Left ventricle myocardium inferior (tissue), 1 donor: ENCODE measurements at regions not wholly inside any gene's neighbourhood (a gene's known extent, or its start where the extent isn't known, plus 50 kb on each side); places are given as distances from the start of the nearest gene placed in this dataset.
"Not testable (repeated sequence)": the region's sequence is repeated elsewhere in the genome, so short reads cannot be mapped to it uniquely, and the experiment has no call there.

Experiments
- DNase-seq: peaks from one replicate; pipeline ENCODE4 v3.0.0-alpha.2; 2020
- H3K27ac ChIP-seq: fragments of 200-600 bp; replicated peaks from 2 replicates; pipeline ENCODE4 v1.8.0; 2021
- H3K27me3 ChIP-seq: fragments of 200-600 bp; 2 replicates; pipeline ENCODE4 v1.8.0; 2021; ENCODE audit warnings: low read depth
- H3K36me3 ChIP-seq: fragments of 200-600 bp; 2 replicates; pipeline ENCODE4 v1.8.0; 2021
- H3K4me1 ChIP-seq: fragments of 200-600 bp; 2 replicates; pipeline ENCODE4 v1.8.0; 2021
- H3K4me3 ChIP-seq: fragments of 200-600 bp; 2 replicates; pipeline ENCODE4 v1.8.0; 2021; ENCODE audit warnings: mild to moderate bottlenecking, moderate library complexity
- H3K9me3 ChIP-seq: fragments of 200-600 bp; replicated peaks from 2 replicates; pipeline ENCODE4 v1.8.0; 2021
- intact Hi-C: fragments of 100-400 bp; cut with micrococcal nuclease; formaldehyde crosslinking; loops from one replicate; pipeline ENCODE4 v1.11.0; 2022
- TF ChIP-seq, protein P1 (sequence below): fragments of 200-600 bp; IDR thresholded peaks from 2 replicates; pipeline ENCODE4 v1.8.0; 2021; ENCODE audit warnings: antibody characterized with exemption, mild to moderate bottlenecking, borderline replicate concordance
- donor health status: DM: no; HTN: yes; CAD: no; lungs with severe emphysema.

DNA sequence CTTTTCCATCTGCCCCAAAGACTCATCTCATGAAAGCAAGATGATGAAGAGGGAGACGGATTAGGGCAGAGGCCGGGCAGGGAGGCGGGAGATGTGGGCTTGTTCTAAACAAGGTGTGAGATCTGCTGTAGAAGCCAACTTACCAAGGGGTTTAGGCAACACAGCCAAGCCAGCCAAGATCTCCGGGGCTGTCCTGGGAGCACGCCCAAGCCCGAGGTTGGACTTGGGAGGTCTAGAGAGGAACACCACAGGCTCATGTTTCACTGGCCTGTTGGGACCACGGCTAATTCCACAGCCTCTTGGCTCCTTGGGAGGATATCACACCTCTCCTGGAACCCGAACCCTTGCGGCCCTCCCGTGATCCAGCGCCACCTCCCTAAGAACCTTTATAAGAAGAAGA, 171.4 kb downstream of the CRLF2 start:
- Histone ChIP-seq H3K9me3 (peaks cover 44% of the 10 kb centered on the region), H3K4me3 (no peak overlapping the region), H3K27ac (no peak overlapping the region), H3K36me3 (no peaks in the 10 kb centered on the region), H3K4me1 (no peaks in the 10 kb centered on the region), H3K27me3 (no peaks in the 10 kb centered on the region)
- TF ChIP-seq, protein P1, sequence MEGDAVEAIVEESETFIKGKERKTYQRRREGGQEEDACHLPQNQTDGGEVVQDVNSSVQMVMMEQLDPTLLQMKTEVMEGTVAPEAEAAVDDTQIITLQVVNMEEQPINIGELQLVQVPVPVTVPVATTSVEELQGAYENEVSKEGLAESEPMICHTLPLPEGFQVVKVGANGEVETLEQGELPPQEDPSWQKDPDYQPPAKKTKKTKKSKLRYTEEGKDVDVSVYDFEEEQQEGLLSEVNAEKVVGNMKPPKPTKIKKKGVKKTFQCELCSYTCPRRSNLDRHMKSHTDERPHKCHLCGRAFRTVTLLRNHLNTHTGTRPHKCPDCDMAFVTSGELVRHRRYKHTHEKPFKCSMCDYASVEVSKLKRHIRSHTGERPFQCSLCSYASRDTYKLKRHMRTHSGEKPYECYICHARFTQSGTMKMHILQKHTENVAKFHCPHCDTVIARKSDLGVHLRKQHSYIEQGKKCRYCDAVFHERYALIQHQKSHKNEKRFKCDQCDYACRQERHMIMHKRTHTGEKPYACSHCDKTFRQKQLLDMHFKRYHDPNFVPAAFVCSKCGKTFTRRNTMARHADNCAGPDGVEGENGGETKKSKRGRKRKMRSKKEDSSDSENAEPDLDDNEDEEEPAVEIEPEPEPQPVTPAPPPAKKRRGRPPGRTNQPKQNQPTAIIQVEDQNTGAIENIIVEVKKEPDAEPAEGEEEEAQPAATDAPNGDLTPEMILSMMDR = no peak
- intact Hi-C loops = no loop called here
- no peak for DNase-seq

DNA sequence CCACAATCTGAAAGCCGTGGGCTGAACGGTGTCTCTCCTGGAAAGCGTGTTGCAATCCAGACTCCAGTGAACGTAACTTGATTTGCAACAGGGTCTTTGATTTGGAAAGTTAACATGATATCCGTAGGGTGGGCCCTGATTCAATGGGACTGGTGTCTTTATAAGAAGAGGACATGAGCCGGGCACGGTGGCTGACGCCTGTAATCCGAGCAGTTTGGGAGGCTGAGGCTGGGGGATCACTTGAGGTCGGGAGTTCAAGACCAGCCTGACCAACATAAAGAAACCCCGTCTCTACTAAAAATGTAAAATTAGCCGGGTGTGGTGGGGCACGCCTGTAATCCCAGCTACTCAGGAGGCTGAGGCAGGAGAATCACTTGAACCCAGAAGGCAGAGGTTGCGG, 176.5 kb downstream of the CRLF2 start:
- H3K4me3 ChIP-seq, H3K4me1 ChIP-seq, H3K27me3 ChIP-seq, intact Hi-C loops, H3K36me3 ChIP-seq, H3K27ac ChIP-seq, DNase-seq: not testable (repeated sequence)
- peaks cover 52% of the 10 kb centered on the region for H3K9me3 ChIP-seq

DNA sequence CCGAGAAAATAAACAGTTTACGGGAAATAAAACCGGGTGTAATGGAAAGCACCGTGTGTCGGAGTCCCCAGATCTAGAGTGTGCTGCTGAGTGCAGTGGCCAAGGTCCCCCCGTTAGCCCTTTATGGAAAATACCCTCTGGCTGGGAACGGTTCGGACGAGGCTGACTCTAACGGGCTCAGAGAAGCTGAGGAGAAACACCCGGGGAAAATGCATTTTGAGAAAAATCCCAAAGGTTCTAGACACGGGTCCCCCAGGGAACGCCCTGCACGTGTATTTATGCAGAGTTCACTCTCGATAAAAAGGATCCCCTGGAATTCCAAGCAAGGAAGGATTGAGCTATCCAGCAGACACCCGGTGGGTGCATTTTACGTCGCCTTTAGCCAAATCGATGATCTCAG, 177.2 kb downstream of the CRLF2 start:
- intact Hi-C loops = no loop called here
- H3K36me3 ChIP-seq = no peaks in the 10 kb centered on the region
- peaks cover 52% of the 10 kb centered on the region for H3K9me3 ChIP-seq
- no peaks in the 10 kb centered on the region for H3K4me1 ChIP-seq
- no peak for DNase-seq
- H3K27ac ChIP-seq = no peak overlapping the region
- H3K27me3 ChIP-seq = no peaks in the 10 kb centered on the region
- H3K4me3 ChIP-seq = no peak overlapping the region
- TF ChIP-seq, protein P1 = no peak

DNA sequence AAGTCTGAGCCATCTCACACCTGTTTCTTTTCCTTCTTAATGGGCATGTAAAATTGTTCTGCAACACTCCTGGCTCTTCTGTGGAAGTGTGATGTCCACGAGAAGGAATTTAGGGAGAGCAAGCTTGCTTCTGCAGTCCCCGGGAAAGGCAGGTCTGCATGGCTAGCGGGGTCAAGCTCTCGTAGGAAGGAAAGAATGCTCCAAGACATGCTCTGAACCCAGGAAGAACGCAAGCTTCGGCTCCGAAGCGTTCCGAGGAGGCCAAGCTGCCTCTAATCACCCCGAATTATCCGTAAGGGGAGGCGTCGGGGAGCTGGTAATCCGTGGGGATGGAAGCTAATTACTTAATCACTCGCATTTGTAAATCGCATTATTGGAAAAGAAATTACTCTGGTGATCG, 177.7 kb downstream of the CRLF2 start:
- intact Hi-C loops = no loop called here
- no peaks in the 10 kb centered on the region for H3K27me3 ChIP-seq
- no peak overlapping the region for H3K27ac ChIP-seq
- no peak for DNase-seq
- no peaks in the 10 kb centered on the region for H3K36me3 ChIP-seq
- H3K4me1 ChIP-seq = no peaks in the 10 kb centered on the region
- no peak overlapping the region for H3K4me3 ChIP-seq
- H3K9me3 ChIP-seq = peaks cover 50% of the 10 kb centered on the region
- TF ChIP-seq, protein P1 = no peak

DNA sequence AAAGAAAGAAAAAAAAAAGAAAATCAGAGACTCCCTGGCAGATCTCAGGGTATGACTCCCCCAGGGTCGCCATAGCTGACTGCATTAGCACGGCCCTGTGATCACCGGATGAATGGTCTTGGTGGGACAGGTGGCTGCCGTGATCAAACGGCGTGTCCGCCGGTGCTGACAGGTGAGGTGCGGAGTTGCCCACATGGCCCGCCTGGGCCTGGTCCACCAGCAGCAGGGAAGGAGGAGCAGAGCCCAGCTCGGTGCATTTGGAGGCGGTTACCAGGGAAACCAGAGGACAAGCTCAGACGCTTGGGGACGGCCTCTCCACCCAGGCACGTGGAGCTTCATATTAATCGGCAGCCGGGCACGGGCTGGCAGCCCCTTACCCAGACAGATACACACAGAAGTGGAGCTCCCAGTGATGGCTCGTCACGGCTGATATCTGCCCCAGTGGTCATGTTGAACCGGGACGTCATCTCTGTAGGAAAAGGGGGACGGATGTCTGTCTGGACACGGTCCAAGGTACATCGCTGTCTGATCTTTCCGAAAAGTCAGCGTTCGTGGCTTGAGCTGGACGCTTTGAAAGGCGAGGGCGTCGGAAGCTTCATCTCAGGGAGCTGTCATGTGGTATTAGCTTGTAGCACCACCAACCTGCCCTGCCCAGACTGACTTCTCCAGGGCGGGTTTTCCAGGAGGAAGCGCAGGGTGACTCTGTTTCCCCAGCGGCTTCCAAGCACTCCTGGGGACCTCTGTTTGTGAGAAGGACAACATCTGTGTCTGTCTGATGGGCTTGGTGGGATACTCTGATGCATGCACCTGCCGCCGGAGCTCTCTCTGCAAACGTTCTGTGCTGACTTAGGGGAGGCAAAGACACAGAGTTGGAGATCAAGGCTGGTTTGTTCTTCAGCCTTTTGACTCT, 180.7 kb downstream of the CRLF2 start:
- intact Hi-C loops = no loop called here
- no peaks in the 10 kb centered on the region for H3K4me1 ChIP-seq
- H3K27ac ChIP-seq = no peak overlapping the region
- H3K27me3 ChIP-seq = no peaks in the 10 kb centered on the region
- H3K9me3 ChIP-seq = peaks cover 32% of the 10 kb centered on the region
- TF ChIP-seq, protein P1 = no peak
- no peak for DNase-seq
- H3K36me3 ChIP-seq = no peaks in the 10 kb centered on the region
- no peak overlapping the region for H3K4me3 ChIP-seq

DNA sequence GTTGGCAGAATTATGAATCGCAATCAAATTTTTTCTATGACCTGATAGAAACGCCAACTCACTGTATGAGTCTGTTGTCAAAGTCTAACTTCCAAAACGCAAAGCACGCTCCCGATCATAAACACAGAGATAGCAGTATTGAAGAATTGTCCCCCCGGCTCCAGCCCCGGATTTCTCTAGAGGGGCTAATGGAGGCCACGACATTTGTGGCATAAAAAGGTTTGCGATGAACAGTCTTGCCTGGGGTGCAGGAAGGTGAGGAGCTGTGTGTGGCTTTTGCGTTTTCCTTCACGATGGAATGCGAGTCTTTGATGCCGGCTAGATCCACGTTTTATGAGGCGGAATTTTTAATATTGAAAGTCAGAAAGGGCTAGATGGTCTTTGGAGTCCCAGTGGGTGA, 183.0 kb downstream of the CRLF2 start:
- Histone ChIP-seq H3K36me3 (no peaks in the 10 kb centered on the region), H3K9me3 (peaks cover 19% of the 10 kb centered on the region), H3K4me3 (no peak overlapping the region), H3K4me1 (no peaks in the 10 kb centered on the region), H3K27me3 (no peaks in the 10 kb centered on the region), H3K27ac (no peak overlapping the region)
- no peak for DNase-seq
- TF ChIP-seq, protein P1 = no peak
- intact Hi-C loops = no loop called here
